ACHN (cell line): ENCODE measurements at regions not wholly inside any gene's neighbourhood (a gene's known extent, or its start where the extent isn't known, plus 50 kb on each side); places are given as distances from the start of the nearest gene placed in this dataset.

Experiments used
- DNase-seq: peaks from one replicate; pipeline ENCODE4 v3.0.0-alpha.2; 2015
- in situ Hi-C: cut with HindIII; loops from 2 replicates; pipeline ENCODE4 v1.10.0; 2017; ENCODE audit warnings: low sequenced_read_pairs, low pct_ligation_motif_present, low pct_unique_long_range_greater_than_20kb

- no peak for DNase-seq
- in situ Hi-C loops: no loop called here
These were observed 223.5 kb upstream of the BLID start for GRCh38 chr11:122339436-122340060.

- in situ Hi-C loops: no loop called here
- DNase-seq: no peak
These were observed 221.7 kb upstream of the BLID start for GRCh38 chr11:122337704-122338103.

GRCh38 chr11:122337241-122337640, 221.2 kb upstream of the BLID start:
- no peak for DNase-seq
- in situ Hi-C loops: no loop called here

GRCh38 chr11:122336706-122337105, 220.7 kb upstream of the BLID start:
- in situ Hi-C loops: no loop called here
- no peak for DNase-seq

- in situ Hi-C loops: no loop called here
- DNase-seq: no peak
These were observed 218.7 kb upstream of the BLID start for GRCh38 chr11:122334546-122335339.

GRCh38 chr11:122333467-122333866, 217.5 kb upstream of the BLID start:
- DNase-seq: no peak
- in situ Hi-C loops: no loop called here

- in situ Hi-C loops: no loop called here
- no peak for DNase-seq
These were observed 215.1 kb upstream of the BLID start for GRCh38 chr11:122331079-122331478.

- no peak for DNase-seq
- in situ Hi-C loops: no loop called here
These were observed 214.4 kb upstream of the BLID start for GRCh38 chr11:122330279-122330965.

- in situ Hi-C loops: no loop called here
- no peak for DNase-seq
These were observed 211.5 kb upstream of the BLID start for GRCh38 chr11:122327528-122327927.

- no peak for DNase-seq
- in situ Hi-C loops: no loop called here
These were observed 207.9 kb upstream of the BLID start for GRCh38 chr11:122323754-122324421.

- in situ Hi-C loops: no loop called here
- DNase-seq: no peak
These were observed 206.3 kb upstream of the BLID start for GRCh38 chr11:122322329-122322728.

- in situ Hi-C loops: no loop called here
- DNase-seq: no peak
These were observed 204.7 kb upstream of the BLID start for GRCh38 chr11:122320671-122321070.

GRCh38 chr11:122319691-122320620, 203.9 kb upstream of the BLID start:
- in situ Hi-C loops: no loop called here
- DNase-seq: no peak

- no peak for DNase-seq
- in situ Hi-C loops: no loop called here
These were observed 203.1 kb upstream of the BLID start for GRCh38 chr11:122319085-122319484.

GRCh38 chr11:122317305-122317704, 201.3 kb upstream of the BLID start:
- in situ Hi-C loops: no loop called here

GRCh38 chr11:122313581-122313980, 197.6 kb upstream of the BLID start:
- no peak for DNase-seq
- in situ Hi-C loops: no loop called here

More at GRCh38 chr11:122317305-122317704, 201.3 kb upstream of the BLID start:
- no peak for DNase-seq

GRCh38 chr11:122311216-122311755, 195.3 kb upstream of the BLID start:
- in situ Hi-C loops: no loop called here
- DNase-seq: no peak

GRCh38 chr11:122310766-122311165, 194.8 kb upstream of the BLID start:
- DNase-seq: no peak
- in situ Hi-C loops: no loop called here
